IPS-11a (cell line): ENCODE measurements at regions not wholly inside any gene's neighbourhood (a gene's known extent, or its start where the extent isn't known, plus 50 kb on each side); places are given as distances from the start of the nearest gene placed in this dataset.

Experiments
- H3K4me3 ChIP-seq: one replicate; pipeline ENCODE4 v1.5.1; 2013; ENCODE audit warnings: low read depth, low read length, control low read depth

DNA sequence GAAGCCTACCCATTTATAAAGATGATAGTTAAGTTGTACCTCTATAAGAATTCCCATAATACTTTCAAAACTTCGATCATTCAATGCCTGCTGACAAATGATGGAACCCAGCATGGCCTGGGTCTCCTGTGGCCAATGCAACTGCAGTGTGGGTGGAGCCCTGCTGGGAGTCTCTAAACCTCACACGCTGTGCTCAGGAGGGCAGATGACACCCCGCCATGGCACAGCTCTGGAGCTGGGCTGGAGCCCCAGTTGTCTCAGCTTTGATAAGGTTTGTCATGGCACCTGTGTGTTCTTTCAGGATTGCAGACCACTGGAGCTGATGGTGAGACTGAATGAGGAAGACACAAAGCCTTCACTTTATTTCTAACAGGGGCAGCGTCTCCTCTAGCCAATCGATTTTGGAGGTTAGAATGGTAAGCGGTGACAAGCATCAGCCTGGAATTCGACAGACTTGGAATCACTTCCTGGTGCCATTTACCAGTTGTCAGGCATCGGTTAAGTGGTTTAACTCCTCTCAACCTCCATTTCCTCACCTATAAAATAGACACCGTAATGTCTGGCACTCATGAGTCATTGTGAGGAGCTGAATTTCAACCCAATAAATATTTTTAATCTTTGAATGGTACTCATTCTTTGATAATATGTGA is 383.6 kb upstream of the SALL3 start:
- H3K4me3 ChIP-seq = no peak overlapping the region

- no peak overlapping the region for H3K4me3 ChIP-seq
Measured at GRCh38 chr18:78596794-78597345, 382.7 kb upstream of the SALL3 start.

DNA sequence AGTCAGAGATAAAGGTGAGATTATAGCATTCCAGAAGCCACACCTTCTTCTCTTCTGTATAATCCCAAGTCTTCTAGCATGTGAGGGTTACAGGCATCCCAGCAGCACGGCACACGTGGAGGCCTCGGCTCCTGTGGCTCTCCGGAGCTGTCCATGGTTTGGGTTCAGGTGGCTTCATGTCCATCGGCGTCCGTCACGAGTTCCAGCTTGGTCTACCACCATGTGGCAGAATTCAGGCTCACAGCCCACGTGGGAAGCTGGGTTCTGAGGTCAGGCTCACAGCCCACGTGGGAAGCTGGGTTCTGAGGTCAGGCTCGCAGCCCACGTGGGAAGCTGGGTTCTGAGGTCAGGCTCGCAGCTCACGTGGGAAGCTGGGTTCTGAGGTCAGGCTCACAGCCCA is 378.3 kb upstream of the SALL3 start:
- no peak overlapping the region for H3K4me3 ChIP-seq

- H3K4me3 ChIP-seq = no peak overlapping the region
Measured at GRCh38 chr18:78601923-78602322, 377.7 kb upstream of the SALL3 start.

- no peak overlapping the region for H3K4me3 ChIP-seq
Measured at GRCh38 chr18:78602430-78602829, 377.2 kb upstream of the SALL3 start.

- no peak overlapping the region for H3K4me3 ChIP-seq
Measured at GRCh38 chr18:78603102-78603983, 376.3 kb upstream of the SALL3 start.

DNA sequence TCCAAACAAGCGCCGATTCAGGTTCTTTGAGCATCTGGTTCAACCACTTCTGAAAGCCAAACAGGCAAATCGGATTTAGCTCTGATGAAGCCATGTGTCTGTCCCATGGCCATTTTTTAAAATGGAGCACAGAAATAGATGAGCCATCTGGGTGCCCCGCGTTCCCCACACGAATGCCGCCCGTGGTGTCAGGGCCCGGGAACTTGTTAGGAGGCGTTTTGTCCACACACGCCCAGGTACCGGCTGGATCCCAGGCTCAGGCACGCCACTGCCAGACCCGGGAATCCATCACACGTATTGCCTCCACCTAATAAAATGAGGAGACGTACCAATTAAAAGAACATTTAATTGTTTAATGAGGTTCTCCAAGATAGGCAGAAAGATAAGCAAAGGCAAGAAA is 374.4 kb upstream of the SALL3 start:
- H3K4me3 ChIP-seq = no peak overlapping the region

GRCh38 chr18:78607221-78607620 is 372.4 kb upstream of the SALL3 start:
- no peak overlapping the region for H3K4me3 ChIP-seq

DNA sequence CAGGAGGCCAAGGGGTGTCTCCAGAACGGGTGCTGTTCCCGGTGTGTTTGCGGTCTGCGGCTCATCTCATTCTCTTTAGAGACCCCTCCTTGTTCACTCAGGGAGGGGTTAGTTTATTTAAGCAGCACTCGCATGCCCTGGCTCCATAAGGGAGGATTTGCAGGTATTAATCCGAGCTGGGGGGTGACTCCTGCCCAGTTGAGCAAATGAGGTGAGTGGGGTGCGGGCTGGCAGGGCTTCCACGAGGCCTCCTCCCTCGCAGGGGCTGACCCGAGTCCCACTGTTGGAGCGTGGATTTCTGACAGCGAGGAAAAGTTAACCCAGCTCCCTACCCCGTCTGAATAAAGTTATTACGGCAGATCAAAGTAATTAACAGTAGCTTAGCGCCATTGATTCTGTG is 371.8 kb upstream of the SALL3 start:
- no peak overlapping the region for H3K4me3 ChIP-seq

GRCh38 chr18:78610179-78610578 is 369.4 kb upstream of the SALL3 start:
- H3K4me3 ChIP-seq = no peak overlapping the region

GRCh38 chr18:78611201-78611800 is 368.3 kb upstream of the SALL3 start:
- H3K4me3 ChIP-seq = no peak overlapping the region

- no peak overlapping the region for H3K4me3 ChIP-seq
Measured at GRCh38 chr18:78611869-78612268, 367.7 kb upstream of the SALL3 start.

GRCh38 chr18:78612318-78612717 is 367.3 kb upstream of the SALL3 start:
- H3K4me3 ChIP-seq = no peak overlapping the region

GRCh38 chr18:78612801-78613200 is 366.8 kb upstream of the SALL3 start:
- no peak overlapping the region for H3K4me3 ChIP-seq

DNA sequence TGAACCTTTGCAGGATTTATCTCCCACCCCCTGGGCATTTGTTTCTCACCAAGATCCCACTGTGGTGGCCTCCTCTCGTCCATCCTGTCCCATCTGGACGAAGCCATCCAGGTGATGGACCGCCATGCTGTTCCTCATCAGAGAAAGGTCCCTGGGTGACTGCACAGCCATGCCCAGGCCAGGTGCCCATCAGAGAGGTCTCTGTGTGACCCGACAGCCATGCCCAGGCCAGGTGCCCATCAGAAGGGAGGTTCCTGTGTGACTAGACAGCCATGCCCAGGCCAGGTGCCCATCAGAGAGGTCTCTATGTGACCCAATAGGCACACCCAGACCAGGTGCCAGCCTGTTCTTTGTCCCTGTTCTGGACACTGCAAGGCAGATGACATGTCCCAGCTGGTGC is 360.9 kb upstream of the SALL3 start:
- no peak overlapping the region for H3K4me3 ChIP-seq

DNA sequence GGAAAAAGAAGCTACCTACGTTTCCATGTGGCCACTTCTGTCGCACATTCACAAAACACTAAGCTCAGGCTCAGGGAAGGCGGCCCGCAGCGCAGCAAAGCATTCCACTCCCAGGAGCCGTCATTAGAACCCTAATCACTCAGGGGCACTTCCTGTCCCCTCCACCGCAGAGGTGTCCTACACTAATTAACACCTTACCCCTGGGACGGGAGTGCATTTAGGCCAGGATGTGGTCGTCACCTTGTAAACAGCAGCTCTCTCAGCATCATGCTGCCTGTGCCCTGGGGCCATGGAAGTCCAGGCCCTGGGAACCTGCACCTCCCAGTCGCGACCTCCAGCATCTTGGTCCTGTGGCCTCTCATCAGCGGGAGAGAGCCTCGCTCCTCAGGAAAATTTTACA is 359.8 kb upstream of the SALL3 start:
- H3K4me3 ChIP-seq = no peak overlapping the region

GRCh38 chr18:78620326-78620725 is 359.3 kb upstream of the SALL3 start:
- no peak overlapping the region for H3K4me3 ChIP-seq

GRCh38 chr18:78621141-78621755 is 358.4 kb upstream of the SALL3 start:
- no peak overlapping the region for H3K4me3 ChIP-seq

- no peak overlapping the region for H3K4me3 ChIP-seq
Measured at GRCh38 chr18:78622251-78622906, 357.2 kb upstream of the SALL3 start.

DNA sequence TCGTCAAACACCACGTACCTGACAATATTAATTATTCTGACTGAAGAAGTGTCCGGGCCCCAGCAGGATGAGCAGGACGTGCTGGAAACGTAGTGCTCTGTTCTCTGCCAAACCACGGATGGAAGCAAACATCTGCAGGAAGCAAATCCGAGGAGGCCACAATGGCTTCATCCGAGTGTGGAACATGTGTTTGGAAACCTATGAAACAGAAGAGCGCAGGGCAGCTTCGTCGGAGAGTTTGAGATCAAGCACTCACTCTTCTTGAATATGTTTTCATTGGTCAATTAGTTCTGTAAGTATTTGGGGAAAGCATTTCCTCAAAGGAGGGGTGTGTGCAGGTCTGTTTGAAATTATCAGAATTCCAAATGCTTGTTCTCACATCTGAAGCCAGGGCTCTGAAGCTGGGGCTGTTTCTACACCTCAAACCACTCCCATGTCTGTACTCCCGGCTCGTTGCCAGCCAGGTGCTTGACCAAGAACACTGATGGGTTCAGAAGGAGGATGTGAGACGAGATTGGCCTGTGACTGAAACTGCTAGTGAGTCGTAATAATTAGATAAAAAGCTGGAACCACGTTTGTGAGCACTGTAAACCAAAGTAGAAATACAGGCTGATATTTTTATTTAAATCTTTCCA is 356.6 kb upstream of the SALL3 start:
- H3K4me3 ChIP-seq = no peak overlapping the region
